Liver (tissue), 7 donors: ENCODE measurements at regions not wholly inside any gene's neighbourhood (a gene's known extent, or its start where the extent isn't known, plus 50 kb on each side); places are given as distances from the start of the nearest gene placed in this dataset.

ENCODE experiments used
- DNase-seq: peaks from one replicate; pipeline ENCODE4 v3.0.0-alpha.2; 2017; ENCODE audit warnings: low spot score
- H3K27ac ChIP-seq, 2 donors: one replicate each; pipeline ENCODE4 v1.7.0; 2013; ENCODE audit warnings: inconsistent platforms in 2 of 2, low read length in 2 of 2, control low read depth in 1 of 2, low read depth in 1 of 2, mild to moderate bottlenecking in 1 of 2
- H3K27me3 ChIP-seq, 4 donors: one replicate each; pipeline versions ENCODE4 v1.6.1 to v1.7.0; 2013; ENCODE audit warnings: low read length in 3 of 4, inconsistent platforms in 1 of 4, mild to moderate bottlenecking in 1 of 4, moderate library complexity in 1 of 4; ENCODE audit not compliant: control insufficient read depth in 4 of 4, insufficient read depth in 4 of 4
- H3K36me3 ChIP-seq, 4 donors: one replicate each; pipeline versions ENCODE4 v1.6.1 to v1.7.0; 2013; ENCODE audit warnings: low read length in 3 of 4, mild to moderate bottlenecking in 3 of 4, low read depth in 1 of 4, moderate library complexity in 1 of 4; ENCODE audit not compliant: control insufficient read depth in 4 of 4, insufficient read depth in 3 of 4
- H3K4me1 ChIP-seq, 4 donors: one replicate each; pipeline versions ENCODE4 v1.6.1 to v1.7.0; 2013; ENCODE audit warnings: low read length in 3 of 4, mild to moderate bottlenecking in 3 of 4, moderate library complexity in 1 of 4; ENCODE audit not compliant: control insufficient read depth in 4 of 4, insufficient read depth in 4 of 4
- H3K4me3 ChIP-seq, 3 donors: one replicate each; pipeline versions ENCODE4 v1.6.1 to v1.7.0; 2013; ENCODE audit warnings: low read length in 3 of 3, control low read depth in 1 of 3, low read depth in 1 of 3, mild to moderate bottlenecking in 1 of 3
- H3K9ac ChIP-seq, 2 donors: one replicate each; pipeline ENCODE4 v1.7.0; 2013; ENCODE audit warnings: low read length in 2 of 2, mild to moderate bottlenecking in 2 of 2, moderate library complexity in 2 of 2, control low read depth in 1 of 2, low read depth in 1 of 2
- H3K9me3 ChIP-seq, 4 donors: one replicate each; pipeline versions ENCODE4 v1.6.1 to v1.7.0; 2013; ENCODE audit warnings: low read length in 3 of 4; ENCODE audit not compliant: control insufficient read depth in 4 of 4
- EGR1 ChIP-seq, 2 donors: IDR thresholded peaks; 2 replicates each; pipeline ENCODE4 v1.6.1; 2016 to 2018; ENCODE audit warnings: antibody characterized with exemption in 2 of 2, low read depth in 2 of 2
- FOXA1 ChIP-seq: IDR thresholded peaks from 2 replicates; pipeline ENCODE4 v1.6.1; 2016; ENCODE audit warnings: antibody characterized with exemption
- FOXA2 ChIP-seq: IDR thresholded peaks from 2 replicates; pipeline ENCODE4 v1.6.1; 2016; ENCODE audit warnings: antibody characterized with exemption
- GABPA ChIP-seq, 2 donors: IDR thresholded peaks in 1 of 2; conservative IDR thresholded peaks in 1 of 2; 2 replicates each; pipeline ENCODE4 v1.6.1; 2016; ENCODE audit warnings: antibody characterized with exemption in 2 of 2, mild to moderate bottlenecking in 1 of 2, moderate library complexity in 1 of 2
- HNF4A ChIP-seq, 2 donors: conservative IDR thresholded peaks; 2 replicates each; pipeline ENCODE4 v1.6.1; 2016; ENCODE audit warnings: antibody characterized with exemption in 2 of 2, mild to moderate bottlenecking in 2 of 2
- JUND ChIP-seq, 2 donors: IDR thresholded peaks; 2 replicates each; pipeline ENCODE4 v1.6.1; 2016; ENCODE audit warnings: antibody characterized with exemption in 2 of 2
- NR2F2 ChIP-seq: IDR thresholded peaks from 2 replicates; pipeline ENCODE4 v1.6.1; 2016; ENCODE audit warnings: antibody characterized with exemption
- RAD21 ChIP-seq, 2 donors: IDR thresholded peaks; 2 replicates each; pipeline ENCODE4 v1.6.1; 2016; ENCODE audit warnings: antibody characterized with exemption in 2 of 2, mild to moderate bottlenecking in 2 of 2
- RXRA ChIP-seq, 2 donors: IDR thresholded peaks; 2 replicates each; pipeline ENCODE4 v1.6.1; 2017 to 2018; ENCODE audit warnings: antibody characterized with exemption in 2 of 2, mild to moderate bottlenecking in 1 of 2
- SP1 ChIP-seq: IDR thresholded peaks from 2 replicates; pipeline ENCODE4 v1.6.1; 2018; ENCODE audit warnings: antibody characterized with exemption, mild to moderate bottlenecking
- TAF1 ChIP-seq: conservative IDR thresholded peaks from 2 replicates; pipeline ENCODE4 v1.6.1; 2016; ENCODE audit warnings: antibody characterized with exemption, mild to moderate bottlenecking
- YY1 ChIP-seq: IDR thresholded peaks from 2 replicates; pipeline ENCODE4 v1.6.1; 2016; ENCODE audit warnings: antibody characterized with exemption, mild to moderate bottlenecking
- WGBS: extraction: QIAGEN DNeasy Blood & Tissue Kit; methylation state at CpG from one replicate; pipeline ENCODE4 v1.1.7; 2013; 5-methylcytosine and 5-hydroxymethylcytosine counted together
- TF ChIP-seq, protein P1 (sequence below): IDR thresholded peaks from 2 replicates; pipeline ENCODE4 v1.6.1; 2016; ENCODE audit warnings: antibody characterized with exemption
- TF ChIP-seq, protein P2 (sequence below): IDR thresholded peaks from 2 replicates; pipeline ENCODE4 v1.6.1; 2016; ENCODE audit warnings: antibody characterized with exemption
- donor health status: healthy.
- donor health status: healthy.
- donor health status: healthy.
- donor health status: healthy.

- TF ChIP-seq, protein P1, sequence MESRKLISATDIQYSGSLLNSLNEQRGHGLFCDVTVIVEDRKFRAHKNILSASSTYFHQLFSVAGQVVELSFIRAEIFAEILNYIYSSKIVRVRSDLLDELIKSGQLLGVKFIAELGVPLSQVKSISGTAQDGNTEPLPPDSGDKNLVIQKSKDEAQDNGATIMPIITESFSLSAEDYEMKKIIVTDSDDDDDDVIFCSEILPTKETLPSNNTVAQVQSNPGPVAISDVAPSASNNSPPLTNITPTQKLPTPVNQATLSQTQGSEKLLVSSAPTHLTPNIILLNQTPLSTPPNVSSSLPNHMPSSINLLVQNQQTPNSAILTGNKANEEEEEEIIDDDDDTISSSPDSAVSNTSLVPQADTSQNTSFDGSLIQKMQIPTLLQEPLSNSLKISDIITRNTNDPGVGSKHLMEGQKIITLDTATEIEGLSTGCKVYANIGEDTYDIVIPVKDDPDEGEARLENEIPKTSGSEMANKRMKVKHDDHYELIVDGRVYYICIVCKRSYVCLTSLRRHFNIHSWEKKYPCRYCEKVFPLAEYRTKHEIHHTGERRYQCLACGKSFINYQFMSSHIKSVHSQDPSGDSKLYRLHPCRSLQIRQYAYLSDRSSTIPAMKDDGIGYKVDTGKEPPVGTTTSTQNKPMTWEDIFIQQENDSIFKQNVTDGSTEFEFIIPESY: no peak
- no peak for TF ChIP-seq NR2F2
- TF ChIP-seq TAF1: no peak
- no peak for TF ChIP-seq RXRA (IDR thresholded peaks at IDR 0.05)
Measured at GRCh38 chr4:62342346-62342745, 1142.2 kb downstream of the ADGRL3 start (continued).

DNA sequence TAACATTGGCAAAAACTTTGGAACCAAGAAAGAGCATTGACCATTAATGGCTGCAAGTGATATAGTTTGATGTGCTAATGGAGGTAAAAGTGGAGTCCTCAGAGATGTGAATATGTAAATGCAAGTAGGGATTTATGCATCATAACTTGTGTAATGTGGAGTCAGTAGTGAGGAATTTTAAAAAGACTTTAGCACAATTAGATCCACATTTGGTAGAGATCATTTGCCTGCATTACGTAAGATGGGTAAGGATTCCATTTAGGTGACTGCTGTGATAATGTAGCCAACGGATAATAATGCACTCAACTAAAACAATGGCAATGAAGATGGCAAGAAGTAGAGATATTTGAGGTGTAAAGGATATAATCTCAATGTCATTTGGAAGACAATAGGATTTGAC, 1128.4 kb downstream of the ADGRL3 start:
- WGBS: 91% methylated on average over 2 of the region's 2 CpGs
- no peak overlapping the region for H3K27ac ChIP-seq
- H3K4me1 ChIP-seq: no peaks in the 10 kb centered on the region
- H3K36me3 ChIP-seq: no peaks in the 10 kb centered on the region
- no peak for DNase-seq
- TF ChIP-seq EGR1 (IDR thresholded peaks at IDR 0.05; ENCODE audit: low read depth in 2 of 2): no peak
- peaks cover 0 to 4% (median 0%) of the 10 kb centered on the region in 4 donors for H3K9me3 ChIP-seq
- no peak overlapping the region for H3K9ac ChIP-seq
- H3K4me3 ChIP-seq: no peak overlapping the region
- peaks cover 0 to 3% (median 0%) of the 10 kb centered on the region in 4 donors for H3K27me3 ChIP-seq

DNA sequence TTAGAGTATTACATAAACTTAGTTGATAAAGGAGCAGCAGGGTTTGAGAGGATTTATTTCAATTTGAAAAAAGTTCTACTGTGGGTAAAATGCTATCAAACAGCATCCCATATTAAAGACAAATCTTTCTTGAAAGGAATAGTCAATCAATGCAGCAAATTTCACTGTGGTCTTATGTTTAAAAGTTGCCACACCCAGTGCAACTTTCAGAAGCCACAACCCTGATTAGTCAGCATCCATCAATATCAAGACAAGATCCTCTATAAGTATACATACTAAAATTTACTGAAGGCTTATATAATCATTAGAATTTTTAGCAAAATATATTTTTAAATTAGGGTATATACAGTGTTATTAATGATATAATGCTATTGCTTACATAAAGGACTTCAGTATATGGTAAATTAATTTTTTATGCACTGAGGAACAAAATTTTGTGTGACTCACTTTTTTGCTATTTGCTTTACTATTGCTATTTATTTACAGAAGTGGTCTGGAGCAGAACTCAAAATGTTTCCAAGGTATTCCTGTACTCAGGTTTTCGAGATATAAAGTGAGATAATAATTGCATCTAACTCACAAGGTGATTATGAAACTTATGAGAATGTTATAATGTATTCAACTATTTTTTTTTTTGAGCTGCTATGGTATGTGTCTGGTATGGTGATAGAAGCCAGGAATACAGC, 1127.6 kb downstream of the ADGRL3 start:
- 39% methylated on average over 1 of the region's 1 CpG for whole genome bisulfite sequencing
- Histone ChIP-seq H3K27ac (no peak overlapping the region), H3K4me3 (no peak overlapping the region), H3K9ac (no peak overlapping the region), H3K9me3 (peaks cover 0 to 4% (median 0%) of the 10 kb centered on the region in 4 donors), H3K4me1 (no peaks in the 10 kb centered on the region), H3K27me3 (peaks cover 0 to 3% (median 0%) of the 10 kb centered on the region in 4 donors), H3K36me3 (no peaks in the 10 kb centered on the region)
- TF ChIP-seq RAD21 (IDR thresholded peaks at IDR 0.05) (no peak), YY1 (no peak), JUND (IDR thresholded peaks at IDR 0.05) (no peak), TAF1 (no peak), SP1 (no peak), RXRA (IDR thresholded peaks at IDR 0.05) (no peak), FOXA1 (no peak), FOXA2 (no peak), GABPA (IDR thresholded peaks at IDR 0.05 in 1 of 2, conservative IDR thresholded peaks at IDR 0.05 in 1 of 2) (no peak), HNF4A (conservative IDR thresholded peaks at IDR 0.05) (no peak)
- TF ChIP-seq, protein P1: no peak
- TF ChIP-seq, protein P2, sequence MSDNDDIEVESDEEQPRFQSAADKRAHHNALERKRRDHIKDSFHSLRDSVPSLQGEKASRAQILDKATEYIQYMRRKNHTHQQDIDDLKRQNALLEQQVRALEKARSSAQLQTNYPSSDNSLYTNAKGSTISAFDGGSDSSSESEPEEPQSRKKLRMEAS: no peak
- DNase-seq: no peak
